Spleen (tissue), 11 donors: ENCODE measurements at regions not wholly inside any gene's neighbourhood (a gene's known extent, or its start where the extent isn't known, plus 50 kb on each side); places are given as distances from the start of the nearest gene placed in this dataset.
"Not testable (repeated sequence)": the region's sequence is repeated elsewhere in the genome, so short reads cannot be mapped to it uniquely, and the experiment has no call there.

ENCODE experiments used
- DNase-seq: peaks from one replicate; pipeline ENCODE4 v3.0.0-alpha.2; 2020
- H3K27ac ChIP-seq, 8 donors: fragments of 200-600 bp; sonication (generic) in 7 of 8; 1 replicate in 4 of 8; 2 replicates in 4 of 8; pipeline versions ENCODE4 v1.5.0 to v1.8.0; 2016 to 2021; ENCODE audit warnings: inconsistent platforms in 4 of 8, mild to moderate bottlenecking in 4 of 8, moderate library complexity in 1 of 8
- H3K27me3 ChIP-seq, 7 donors: fragments of 200-600 bp; sonication (generic) in 6 of 7; replicated peaks in 1 of 7; 1 replicate in 4 of 7; 2 replicates in 3 of 7; pipeline versions ENCODE4 v1.5.0 to v1.8.0; 2016 to 2021; ENCODE audit warnings: inconsistent platforms in 3 of 7, mild to moderate bottlenecking in 1 of 7
- H3K36me3 ChIP-seq, 6 donors: fragments of 200-600 bp; sonication (generic) in 5 of 6; 1 replicate in 4 of 6; 2 replicates in 2 of 6; pipeline versions ENCODE4 v1.5.0 to v1.8.0; 2016 to 2021; ENCODE audit warnings: inconsistent platforms in 2 of 6
- H3K4me1 ChIP-seq, 6 donors: fragments of 200-600 bp; sonication (generic) in 5 of 6; 1 replicate in 3 of 6; 2 replicates in 3 of 6; pipeline versions ENCODE4 v1.5.0 to v1.8.0; 2016 to 2021; ENCODE audit warnings: inconsistent platforms in 3 of 6
- H3K4me3 ChIP-seq, 8 donors: fragments of 200-600 bp; sonication (generic) in 7 of 8; 1 replicate in 4 of 8; 2 replicates in 4 of 8; pipeline versions ENCODE4 v1.5.0 to v1.8.0; 2016 to 2021; ENCODE audit warnings: inconsistent platforms in 4 of 8, mild to moderate bottlenecking in 4 of 8, moderate library complexity in 2 of 8
- H3K9me3 ChIP-seq, 8 donors: fragments of 200-600 bp; sonication (generic) in 7 of 8; 1 replicate in 4 of 8; 2 replicates in 4 of 8; pipeline versions ENCODE4 v1.5.0 to v1.8.0; 2016 to 2021; ENCODE audit warnings: inconsistent platforms in 4 of 8
- CTCF ChIP-seq, 11 experiments: fragments of 200-600 bp in 7 of 11; fragments of 450-650 bp in 4 of 11; sonication (generic) in 4 of 11; IDR thresholded peaks in 8 of 11; conservative IDR thresholded peaks in 3 of 11; 1 replicate in 7 of 11; 2 replicates in 4 of 11; pipeline versions ENCODE4 v1.4.0 to v1.8.0; 2016 to 2021; ENCODE audit warnings: antibody characterized with exemption in 11 of 11, inconsistent platforms in 4 of 11, mild to moderate bottlenecking in 1 of 11
- POLR2A ChIP-seq, 3 donors: fragments of 450-650 bp; IDR thresholded peaks; one replicate each; pipeline ENCODE4 v1.5.1; 2017; ENCODE audit warnings: antibody characterized with exemption in 3 of 3, mild to moderate bottlenecking in 1 of 3
- POLR2AphosphoS5 ChIP-seq, 3 donors: sonication (generic); formaldehyde crosslinking; IDR thresholded peaks; one replicate each; pipeline ENCODE4 v1.5.1; 2017; ENCODE audit warnings: antibody characterized with exemption in 3 of 3
- WGBS, 5 donors: extraction: QIAGEN DNeasy Blood & Tissue Kit in 3 of 5; methylation state at CpG; one replicate each; pipeline versions ENCODE4 v1.1.5 to v1.1.7; 2013 to 2018; 5-methylcytosine and 5-hydroxymethylcytosine counted together
- intact Hi-C: fragments of 100-400 bp; cut with DNase I; formaldehyde crosslinking; loops from one replicate; pipeline ENCODE4 v1.15.0; 2023; ENCODE audit warnings: low total_unique reads
- donor health status: healthy with polysubstance abuse.
- donor health status: DM: no; HTN: no; CAD: no; lungs with moderate emphysema.
- donor health status: DM: no; HTN: no; CAD: no.
- donor health status: Bipolar disorder and iron deficiency.
- donor health status: healthy.
- donor health status: DM: no; HTN: no; CAD: no.
- donor health status: DM: yes; HTN: yes; CAD: no.

- Histone ChIP-seq H3K27ac (no peak overlapping the region), H3K27me3 (no peaks in the 10 kb centered on the region), H3K4me1 (no peaks in the 10 kb centered on the region), H3K36me3 (no peaks in the 10 kb centered on the region), H3K4me3 (no peak overlapping the region), H3K9me3 (peaks cover 0 to 14% (median 3%) of the 10 kb centered on the region in 8 donors)
- intact Hi-C loops = no loop called here
- WGBS, 5 donors = 80 to 92% (median 88%) methylated on average over 4 of the region's 4 CpGs
- no peak for DNase-seq
- TF ChIP-seq CTCF (IDR thresholded peaks at IDR 0.05 in 8 of 11, conservative IDR thresholded peaks at IDR 0.05 in 3 of 11) (no peak), POLR2AphosphoS5 (IDR thresholded peaks at IDR 0.05) (no peak), POLR2A (IDR thresholded peaks at IDR 0.05) (no peak)
Measured at GRCh38 chr12:59345406-59345805, 250.4 kb upstream of the SLC16A7 start.

GRCh38 chr12:59344224-59344623 is 251.6 kb upstream of the SLC16A7 start:
- 0 to 43% (median 0%) methylated on average over 1 of the region's 1 CpG for WGBS, 5 donors
- Histone ChIP-seq H3K27me3 (no peaks in the 10 kb centered on the region), H3K4me1 (no peaks in the 10 kb centered on the region), H3K36me3 (no peaks in the 10 kb centered on the region), H3K4me3 (no peak overlapping the region), H3K9me3 (peaks cover 0 to 14% (median 7%) of the 10 kb centered on the region in 8 donors), H3K27ac (no peak overlapping the region)
- no peak for TF ChIP-seq POLR2A (IDR thresholded peaks at IDR 0.05)
- TF ChIP-seq CTCF (IDR thresholded peaks at IDR 0.05 in 8 of 11, conservative IDR thresholded peaks at IDR 0.05 in 3 of 11) = no peak
- no peak for TF ChIP-seq POLR2AphosphoS5 (IDR thresholded peaks at IDR 0.05)
- no peak for DNase-seq
- intact Hi-C loops = no loop called here

- TF ChIP-seq CTCF (IDR thresholded peaks at IDR 0.05 in 8 of 11, conservative IDR thresholded peaks at IDR 0.05 in 3 of 11) (no peak), POLR2AphosphoS5 (IDR thresholded peaks at IDR 0.05) (no peak), POLR2A (IDR thresholded peaks at IDR 0.05) (no peak)
- Histone ChIP-seq H3K36me3 (no peaks in the 10 kb centered on the region), H3K9me3 (no peaks in the 10 kb centered on the region), H3K27me3 (no peaks in the 10 kb centered on the region), H3K4me1 (no peaks in the 10 kb centered on the region), H3K4me3 (no peak overlapping the region), H3K27ac (no peak overlapping the region)
- intact Hi-C loops = no loop called here
- DNase-seq = no peak
- 74 to 87% (median 77%) methylated on average over 2 of the region's 2 CpGs for WGBS, 5 donors
Measured at GRCh38 chr12:59329462-59329861, 266.4 kb upstream of the SLC16A7 start.

GRCh38 chr12:59328395-59329075 is 267.3 kb upstream of the SLC16A7 start:
- H3K27me3 ChIP-seq, intact Hi-C loops, H3K4me1 ChIP-seq, H3K27ac ChIP-seq, H3K9me3 ChIP-seq, H3K4me3 ChIP-seq, H3K36me3 ChIP-seq, DNase-seq: not testable (repeated sequence)
- 64 to 90% (median 84%) methylated on average over 14 to 15 of the region's 15 CpGs for WGBS, 5 donors

GRCh38 chr12:59326457-59326856 is 269.4 kb upstream of the SLC16A7 start:
- intact Hi-C loops, H3K27me3 ChIP-seq, H3K4me3 ChIP-seq, DNase-seq, H3K9me3 ChIP-seq, H3K27ac ChIP-seq, H3K4me1 ChIP-seq, H3K36me3 ChIP-seq: not testable (repeated sequence)
- WGBS, 5 donors = 66 to 94% (median 87%) methylated on average over 11 to 12 of the region's 12 CpGs
